Natural killer cell (primary cell): ENCODE measurements at regions not wholly inside any gene's neighbourhood (a gene's known extent, or its start where the extent isn't known, plus 50 kb on each side); places are given as distances from the start of the nearest gene placed in this dataset.

Experiments
- ATAC-seq, 3 donors: fragments of 150-1000 bp in 2 of 3; fragments of 200-7000 bp in 1 of 3; cut with Tn5 transposase; 1 replicate in 1 of 3; 2 replicates in 2 of 3; pipeline ENCODE4 v1.10.0; 2021; ENCODE audit warnings: mild to moderate bottlenecking in 2 of 3, moderate library complexity in 2 of 3
- DNase-seq, 2 donors: peaks; one replicate each; pipeline versions ENCODE4 v3.0.0 to v3.0.0-alpha.2; 2013 to 2021; ENCODE audit warnings: mixed read lengths in 1 of 2
- H3K27ac ChIP-seq: one replicate; pipeline ENCODE4 v1.5.1; 2013; ENCODE audit warnings: mild to moderate bottlenecking, low read length
- H3K27me3 ChIP-seq: one replicate; pipeline ENCODE4 v1.6.1; 2013; ENCODE audit warnings: low read length; ENCODE audit not compliant: control insufficient read depth, insufficient read depth
- H3K36me3 ChIP-seq: one replicate; pipeline ENCODE4 v1.6.1; 2013; ENCODE audit warnings: low read length; ENCODE audit not compliant: control insufficient read depth, insufficient read depth
- H3K4me1 ChIP-seq: one replicate; pipeline ENCODE4 v1.6.1; 2013; ENCODE audit warnings: low read length; ENCODE audit not compliant: control insufficient read depth, insufficient read depth
- H3K4me3 ChIP-seq: one replicate; pipeline ENCODE4 v1.5.1; 2013; ENCODE audit warnings: low read length
- H3K9me3 ChIP-seq: one replicate; pipeline ENCODE4 v1.6.1; 2013; ENCODE audit warnings: low read length; ENCODE audit not compliant: control insufficient read depth, insufficient read depth
- H3K27ac Mint-ChIP-seq, 2 donors: one replicate each; pipeline ENCODE4 v1.8.0; 2022; ENCODE audit warnings: mild to moderate bottlenecking in 2 of 2, mixed read lengths in 2 of 2, moderate library complexity in 1 of 2
- H3K27me3 Mint-ChIP-seq, 2 donors: one replicate each; pipeline ENCODE4 v1.8.0; 2022; ENCODE audit warnings: low read depth in 2 of 2, mixed read lengths in 2 of 2
- H3K36me3 Mint-ChIP-seq: one replicate; pipeline ENCODE4 v1.8.0; 2022; ENCODE audit warnings: mixed read lengths
- H3K4me1 Mint-ChIP-seq, 2 donors: one replicate each; pipeline ENCODE4 v1.8.0; 2022; ENCODE audit warnings: mixed read lengths in 2 of 2
- H3K4me3 Mint-ChIP-seq: one replicate; pipeline ENCODE4 v1.8.0; 2022; ENCODE audit warnings: mild to moderate bottlenecking, moderate library complexity, mixed read lengths
- H3K9me3 Mint-ChIP-seq, 2 donors: one replicate each; pipeline ENCODE4 v1.8.0; 2022; ENCODE audit warnings: mixed read lengths in 2 of 2
- WGBS: methylation state at CpG from one replicate; pipeline ENCODE4 v1.1.7; 2013; ENCODE audit warnings: missing lambda C conversion rate; ENCODE audit not compliant: insufficient coverage; 5-methylcytosine and 5-hydroxymethylcytosine counted together
- intact Hi-C: fragments of 100-400 bp; cut with micrococcal nuclease; formaldehyde crosslinking; loops from one replicate; pipeline ENCODE4 v1.14.2; 2022
- TF ChIP-seq, protein P1 (sequence below): fragments of 200-600 bp; IDR thresholded peaks from one replicate; pipeline ENCODE4 v1.8.0; 2022; ENCODE audit warnings: antibody characterized with exemption

DNA sequence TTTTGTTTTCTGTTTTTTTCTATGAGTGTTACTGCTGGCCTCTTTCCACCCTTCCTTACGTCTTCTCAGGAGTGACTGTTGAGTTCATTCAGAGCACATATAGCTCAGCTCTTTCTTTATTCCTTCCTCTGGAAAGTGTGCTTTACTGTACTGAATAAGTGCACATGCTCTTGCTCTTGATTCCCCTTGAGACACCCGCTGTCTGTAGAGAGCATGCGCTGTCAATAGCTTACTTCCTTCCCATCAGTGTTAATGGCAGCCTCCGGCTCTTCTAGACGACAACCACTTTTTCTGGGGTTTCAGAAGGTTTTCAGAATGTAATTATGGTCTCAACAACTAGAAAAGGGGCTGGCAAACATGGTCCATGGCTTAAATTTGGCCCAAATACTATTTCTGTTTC lies 504.9 kb downstream of the C4orf33 start:
- H3K4me1 Mint-ChIP-seq, result no peaks in the 10 kb centered on the region

DNA sequence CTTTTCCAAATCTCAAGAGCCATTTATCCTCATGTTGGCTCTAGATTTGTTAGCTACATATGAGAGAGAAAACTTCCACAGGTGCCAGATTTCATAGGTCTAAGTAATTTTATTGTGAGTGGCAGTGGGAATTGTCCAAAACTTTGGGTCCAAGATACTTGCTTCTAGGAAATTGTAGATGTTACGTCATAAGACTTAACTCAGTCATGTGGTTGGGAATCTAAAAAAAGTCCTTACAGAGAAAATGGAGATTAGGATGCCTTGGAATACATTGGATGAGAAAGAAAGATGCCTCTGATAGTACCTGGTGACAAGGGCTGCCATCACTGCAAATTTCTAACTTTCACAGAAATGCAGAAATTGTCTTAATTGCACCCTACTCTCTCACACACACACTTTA lies 506.5 kb downstream of the C4orf33 start:
- intact Hi-C loops, result no loop called here
- Mint-ChIP-seq H3K36me3 (no peaks in the 10 kb centered on the region), H3K27ac (no peak overlapping the region), H3K27me3 (no peaks in the 10 kb centered on the region), H3K4me1 (no peaks in the 10 kb centered on the region), H3K9me3 (peaks cover 7 to 14% of the 10 kb centered on the region in 2 donors), H3K4me3 (no peak overlapping the region)
- Histone ChIP-seq H3K36me3 (no peaks in the 10 kb centered on the region), H3K27ac (no peak overlapping the region), H3K4me3 (no peak overlapping the region), H3K9me3 (no peaks in the 10 kb centered on the region), H3K27me3 (no peaks in the 10 kb centered on the region), H3K4me1 (no peaks in the 10 kb centered on the region)
- DNase-seq (no peak), ATAC-seq (no peak)
- WGBS, result 93% methylated on average over 1 of the region's 1 CpG
- TF ChIP-seq, protein P1, sequence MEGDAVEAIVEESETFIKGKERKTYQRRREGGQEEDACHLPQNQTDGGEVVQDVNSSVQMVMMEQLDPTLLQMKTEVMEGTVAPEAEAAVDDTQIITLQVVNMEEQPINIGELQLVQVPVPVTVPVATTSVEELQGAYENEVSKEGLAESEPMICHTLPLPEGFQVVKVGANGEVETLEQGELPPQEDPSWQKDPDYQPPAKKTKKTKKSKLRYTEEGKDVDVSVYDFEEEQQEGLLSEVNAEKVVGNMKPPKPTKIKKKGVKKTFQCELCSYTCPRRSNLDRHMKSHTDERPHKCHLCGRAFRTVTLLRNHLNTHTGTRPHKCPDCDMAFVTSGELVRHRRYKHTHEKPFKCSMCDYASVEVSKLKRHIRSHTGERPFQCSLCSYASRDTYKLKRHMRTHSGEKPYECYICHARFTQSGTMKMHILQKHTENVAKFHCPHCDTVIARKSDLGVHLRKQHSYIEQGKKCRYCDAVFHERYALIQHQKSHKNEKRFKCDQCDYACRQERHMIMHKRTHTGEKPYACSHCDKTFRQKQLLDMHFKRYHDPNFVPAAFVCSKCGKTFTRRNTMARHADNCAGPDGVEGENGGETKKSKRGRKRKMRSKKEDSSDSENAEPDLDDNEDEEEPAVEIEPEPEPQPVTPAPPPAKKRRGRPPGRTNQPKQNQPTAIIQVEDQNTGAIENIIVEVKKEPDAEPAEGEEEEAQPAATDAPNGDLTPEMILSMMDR, result no peak

More for the DNA sequence above, 504.9 kb downstream of the C4orf33 start:
- Mint-ChIP-seq H3K9me3 (peaks cover 5 to 11% of the 10 kb centered on the region in 2 donors), H3K4me3 (no peak overlapping the region), H3K27ac (no peak overlapping the region), H3K36me3 (no peaks in the 10 kb centered on the region), H3K27me3 (no peaks in the 10 kb centered on the region)
- Histone ChIP-seq H3K9me3 (no peaks in the 10 kb centered on the region), H3K36me3 (no peaks in the 10 kb centered on the region), H3K4me1 (no peaks in the 10 kb centered on the region), H3K27me3 (no peaks in the 10 kb centered on the region), H3K4me3 (no peak overlapping the region), H3K27ac (no peak overlapping the region)
- no peak for DNase-seq
- ATAC-seq, result no peak
- TF ChIP-seq, protein P1, result no peak
- 85% methylated on average over 5 of the region's 5 CpGs for WGBS
- intact Hi-C loops, result no loop called here

DNA sequence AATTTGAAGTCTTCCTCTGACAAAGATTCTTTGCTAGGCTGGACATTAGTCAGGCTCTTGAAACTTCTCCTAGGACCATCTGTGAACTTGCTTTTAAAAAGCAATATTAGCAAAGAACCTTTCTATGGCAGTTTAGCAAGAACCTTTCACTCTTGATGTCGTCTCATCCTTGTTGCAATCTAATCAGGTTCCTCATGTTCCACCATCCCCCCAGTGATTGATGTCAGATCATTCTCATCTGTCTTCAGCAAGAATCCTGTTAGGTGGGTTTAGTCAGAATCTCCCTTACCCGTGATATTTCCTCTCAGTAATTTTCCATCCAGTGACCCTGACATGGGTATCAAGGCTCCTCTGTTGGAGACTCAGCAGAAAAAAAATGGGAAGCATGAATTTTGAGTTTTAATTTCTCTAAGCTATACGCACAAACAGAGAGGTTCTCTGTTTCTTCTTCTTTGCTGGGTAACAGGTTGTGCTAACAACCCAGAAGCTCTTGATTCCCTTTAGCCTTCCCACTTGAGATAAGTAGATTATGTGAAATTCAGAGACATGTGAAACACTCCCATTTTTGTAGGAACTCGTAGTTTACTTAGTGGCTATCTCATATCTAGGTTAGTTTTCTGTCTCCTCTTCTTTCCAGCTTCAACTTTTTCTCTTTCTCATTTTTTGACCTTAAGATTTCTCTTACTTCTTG lies 507.4 kb downstream of the C4orf33 start:
- Histone ChIP-seq H3K27me3 (no peaks in the 10 kb centered on the region), H3K4me1 (no peaks in the 10 kb centered on the region), H3K36me3 (no peaks in the 10 kb centered on the region), H3K4me3 (no peak overlapping the region), H3K27ac (no peak overlapping the region), H3K9me3 (no peaks in the 10 kb centered on the region)
- ATAC-seq, result no peak
- no peak for DNase-seq
- TF ChIP-seq, protein P1, result no peak
- H3K27me3 Mint-ChIP-seq, result no peaks in the 10 kb centered on the region
- H3K9me3 Mint-ChIP-seq, result peaks cover 7 to 14% of the 10 kb centered on the region in 2 donors
- no peak overlapping the region for H3K4me3 Mint-ChIP-seq
- no peaks in the 10 kb centered on the region for H3K36me3 Mint-ChIP-seq
- WGBS, result 86% methylated on average over 3 of the region's 4 CpGs
- intact Hi-C loops, result no loop called here
- no peaks in the 10 kb centered on the region for H3K4me1 Mint-ChIP-seq
- no peak overlapping the region for H3K27ac Mint-ChIP-seq

DNA sequence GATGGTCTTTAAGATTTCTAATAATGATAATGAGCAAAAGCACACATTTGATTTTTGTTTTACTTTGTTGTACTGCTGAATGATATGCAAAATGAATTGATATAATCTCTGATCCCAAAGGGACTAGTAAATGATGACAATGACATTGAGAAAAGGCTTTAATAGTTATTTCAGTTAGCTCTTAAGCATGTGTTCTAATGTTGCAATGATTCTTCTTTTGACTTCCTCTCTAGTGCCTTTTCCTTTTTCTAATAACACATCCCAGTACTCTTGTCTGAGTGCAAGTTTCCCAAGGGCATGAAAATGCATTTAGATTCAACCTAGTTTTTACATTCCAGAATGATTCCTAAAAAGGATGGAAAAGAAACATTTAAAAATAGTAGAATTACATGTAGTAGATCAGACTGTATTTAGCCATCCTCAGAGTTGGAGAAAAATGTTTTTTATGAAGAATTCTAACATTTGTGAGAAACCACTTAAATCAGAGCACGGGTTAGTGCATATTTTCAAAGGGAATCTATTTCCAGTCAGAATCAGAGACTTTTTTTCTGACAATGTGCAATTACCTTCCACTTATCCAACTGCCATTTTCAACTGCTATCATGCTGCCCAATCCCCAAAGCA lies 508.8 kb downstream of the C4orf33 start:
- no peak for ATAC-seq
- intact Hi-C loops, result no loop called here
- Mint-ChIP-seq H3K4me1 (no peaks in the 10 kb centered on the region), H3K4me3 (no peak overlapping the region), H3K9me3 (peaks cover 7 to 22% of the 10 kb centered on the region in 2 donors), H3K36me3 (no peaks in the 10 kb centered on the region), H3K27me3 (no peaks in the 10 kb centered on the region), H3K27ac (no peak overlapping the region)
- WGBS, result 50% methylated on average over 1 of the region's 1 CpG
- H3K4me3 ChIP-seq, result no peak overlapping the region
- TF ChIP-seq, protein P1, result no peak
- no peak overlapping the region for H3K27ac ChIP-seq
- H3K36me3 ChIP-seq, result no peaks in the 10 kb centered on the region
- H3K4me1 ChIP-seq, result no peaks in the 10 kb centered on the region
- H3K9me3 ChIP-seq, result no peaks in the 10 kb centered on the region
- no peaks in the 10 kb centered on the region for H3K27me3 ChIP-seq
- no peak for DNase-seq
